ENCODE measurements at regions not wholly inside any gene's neighbourhood (a gene's known extent, or its start where the extent isn't known, plus 50 kb on each side); places are given as distances from the start of the nearest gene placed in this dataset.

DNA sequence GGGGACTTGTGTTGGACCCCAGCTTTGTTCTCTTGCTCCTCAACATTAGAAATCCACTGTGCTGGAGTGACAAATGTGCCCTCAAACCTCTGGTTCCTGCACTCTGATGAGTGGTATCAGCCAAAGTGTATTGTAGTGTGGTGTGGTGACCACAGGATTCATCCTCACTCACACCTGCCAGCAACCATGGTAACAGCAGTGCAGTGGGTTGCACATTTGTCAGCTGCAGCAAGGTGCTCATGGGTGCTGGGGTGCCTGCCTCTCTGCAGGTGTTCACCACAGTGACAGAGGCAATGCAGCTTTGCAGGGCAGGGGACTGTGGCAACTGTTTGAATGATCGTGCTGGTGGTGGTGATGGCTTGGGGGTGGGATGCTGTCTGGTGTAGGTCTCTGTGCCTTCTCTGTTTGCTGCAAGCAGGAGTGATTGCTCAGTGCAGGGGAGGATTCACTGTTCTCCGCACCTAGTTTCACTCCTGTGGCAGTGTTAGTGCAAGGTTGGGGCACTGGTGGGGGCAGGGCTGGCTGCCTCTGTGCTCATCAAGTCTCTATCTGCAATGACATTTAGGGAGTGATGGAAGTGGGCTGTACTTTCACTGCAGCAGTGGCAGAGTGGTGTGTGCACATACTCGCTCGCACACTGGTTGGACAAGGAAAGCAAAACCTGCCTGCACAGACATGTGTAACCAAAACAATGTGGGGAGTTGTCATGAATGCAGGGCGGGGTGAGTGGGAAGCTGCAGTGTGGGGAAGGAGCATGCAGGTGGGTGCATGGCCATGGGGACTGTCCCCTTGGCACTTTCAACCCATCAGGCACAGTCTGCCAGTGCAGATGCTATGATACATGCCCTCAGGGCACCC lies 301.1 kb downstream of the PIK3C3 start:
- intact Hi-C loops (cut with DNase I), result no loop called here
- no peak for ATAC-seq (ENCODE audit: poor library complexity)
- no peak for DNase-seq

DNA sequence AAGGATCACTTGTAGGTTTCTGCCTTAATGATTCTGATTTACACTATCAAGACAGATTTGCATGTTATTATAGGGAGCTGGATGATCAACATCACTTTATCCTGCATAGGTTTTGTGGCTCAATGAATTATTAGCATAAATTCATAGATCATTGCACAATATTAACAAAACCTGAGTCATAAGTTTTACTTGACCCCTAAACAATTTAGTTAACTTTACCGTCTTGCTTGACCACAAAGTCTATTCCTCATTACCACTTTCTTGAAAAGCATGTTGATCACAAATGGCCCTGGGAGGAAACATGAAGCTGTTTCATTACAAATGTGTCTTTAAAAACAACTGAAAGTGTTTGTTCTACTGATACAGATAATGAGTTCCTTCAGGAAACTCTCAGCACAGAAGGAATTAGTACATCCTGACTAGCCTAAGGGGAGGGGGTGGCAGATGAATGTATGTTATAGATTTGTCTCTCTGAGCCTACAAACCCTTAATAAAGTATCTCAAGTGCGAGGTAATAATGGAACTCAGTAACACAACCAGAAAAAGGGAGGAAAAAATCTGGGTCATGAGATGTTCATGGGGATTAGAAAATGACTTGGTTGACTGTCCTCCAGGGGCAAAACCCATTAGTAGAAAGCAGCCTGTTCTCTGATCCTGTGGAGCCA lies 303.4 kb downstream of the PIK3C3 start:
- DNase-seq (no peak), ATAC-seq (ENCODE audit: poor library complexity) (no peak)
- intact Hi-C loops (cut with DNase I), result no loop called here

DNA sequence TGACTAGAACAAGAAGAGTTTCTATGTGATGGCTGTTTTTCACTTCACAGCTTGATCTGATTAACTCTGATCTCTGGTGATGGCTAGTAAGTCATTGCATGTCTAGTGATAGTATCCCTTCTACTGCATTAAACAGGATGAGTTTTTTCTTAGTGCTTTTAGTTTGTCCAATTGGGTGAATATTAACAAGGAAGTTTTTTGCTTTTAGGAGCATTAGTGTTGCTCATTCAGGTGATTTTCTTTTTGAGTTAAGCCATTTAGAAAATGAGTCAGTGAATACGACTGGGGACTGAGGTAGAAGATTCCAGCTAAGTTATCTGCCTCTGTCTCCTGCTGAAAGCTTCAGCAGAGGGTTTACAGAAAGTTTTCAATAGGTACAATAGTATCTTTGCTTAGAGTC lies 306.7 kb downstream of the PIK3C3 start:
- intact Hi-C loops (cut with DNase I), result no loop called here
- no peak for ATAC-seq (ENCODE audit: poor library complexity)
- DNase-seq, result no peak

DNA sequence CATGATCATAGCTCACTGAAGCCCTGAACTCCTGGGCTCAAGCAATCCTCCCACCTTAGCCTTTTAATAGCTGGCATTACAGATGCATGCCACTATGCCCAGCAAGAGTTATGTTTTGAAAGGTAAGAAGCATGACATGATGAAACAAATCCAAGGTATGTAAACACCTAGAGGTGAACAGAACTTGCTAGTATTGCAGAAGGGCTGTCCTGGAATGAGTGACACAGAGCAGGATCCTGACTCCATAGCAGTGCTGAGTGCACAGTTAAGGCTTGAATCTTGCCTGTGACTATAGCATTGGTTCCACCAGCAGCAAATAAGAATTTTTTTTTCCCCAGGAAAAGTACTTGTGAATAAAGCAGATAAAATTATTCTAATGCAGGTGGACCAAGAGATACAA lies 309.5 kb downstream of the PIK3C3 start:
- ATAC-seq (ENCODE audit: poor library complexity) (no peak), DNase-seq (no peak)
- intact Hi-C loops (cut with DNase I), result no loop called here

DNA sequence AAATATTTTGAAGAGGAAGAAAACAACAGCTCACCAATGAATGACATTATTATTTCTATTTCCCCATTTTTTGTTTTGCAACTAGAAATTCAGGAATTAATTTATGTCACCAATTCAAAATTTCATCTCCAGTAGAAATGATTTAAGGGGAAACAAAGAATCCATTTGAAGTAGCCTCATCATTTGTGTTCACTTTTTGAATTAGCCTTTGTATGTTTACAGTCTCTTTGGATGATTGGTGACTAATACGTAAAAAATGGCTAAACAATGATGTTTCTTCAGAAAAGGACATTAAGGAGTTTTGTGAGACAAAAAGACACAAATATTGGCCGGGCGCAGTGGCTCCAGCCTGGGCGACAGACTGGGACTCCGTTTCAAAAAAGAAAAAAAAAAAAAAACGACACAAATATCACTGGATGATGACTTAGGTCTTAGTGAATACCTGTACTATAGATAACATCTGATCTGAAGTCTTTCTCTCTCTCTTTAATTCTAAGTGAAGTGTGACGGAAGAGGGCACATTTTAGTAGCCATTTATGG lies 313.2 kb downstream of the PIK3C3 start:
- intact Hi-C loops (cut with DNase I), result no loop called here
- DNase-seq (no peak), ATAC-seq (ENCODE audit: poor library complexity) (no peak)

DNA sequence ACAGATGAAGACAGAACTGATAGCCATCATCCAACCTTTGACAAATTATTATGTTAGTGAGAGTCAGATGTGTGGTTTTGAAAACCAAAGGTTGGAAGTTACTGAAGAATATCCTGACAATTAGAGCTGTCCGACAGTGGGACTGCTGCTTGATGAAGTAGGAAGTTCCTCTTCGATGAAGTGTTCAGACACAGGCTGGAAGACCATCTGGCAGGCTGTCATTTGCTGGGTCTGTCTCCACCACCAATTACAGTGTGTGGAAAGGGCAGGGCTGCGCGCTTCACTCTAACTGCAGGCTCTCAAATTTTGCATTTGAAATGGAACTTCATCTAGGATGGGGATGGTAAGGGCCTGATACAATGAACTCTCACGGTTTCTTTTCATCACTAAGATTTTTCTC lies 313.8 kb downstream of the PIK3C3 start:
- ATAC-seq (ENCODE audit: poor library complexity), result no peak
- intact Hi-C loops (cut with DNase I), result no loop called here
- DNase-seq, result no peak

DNA sequence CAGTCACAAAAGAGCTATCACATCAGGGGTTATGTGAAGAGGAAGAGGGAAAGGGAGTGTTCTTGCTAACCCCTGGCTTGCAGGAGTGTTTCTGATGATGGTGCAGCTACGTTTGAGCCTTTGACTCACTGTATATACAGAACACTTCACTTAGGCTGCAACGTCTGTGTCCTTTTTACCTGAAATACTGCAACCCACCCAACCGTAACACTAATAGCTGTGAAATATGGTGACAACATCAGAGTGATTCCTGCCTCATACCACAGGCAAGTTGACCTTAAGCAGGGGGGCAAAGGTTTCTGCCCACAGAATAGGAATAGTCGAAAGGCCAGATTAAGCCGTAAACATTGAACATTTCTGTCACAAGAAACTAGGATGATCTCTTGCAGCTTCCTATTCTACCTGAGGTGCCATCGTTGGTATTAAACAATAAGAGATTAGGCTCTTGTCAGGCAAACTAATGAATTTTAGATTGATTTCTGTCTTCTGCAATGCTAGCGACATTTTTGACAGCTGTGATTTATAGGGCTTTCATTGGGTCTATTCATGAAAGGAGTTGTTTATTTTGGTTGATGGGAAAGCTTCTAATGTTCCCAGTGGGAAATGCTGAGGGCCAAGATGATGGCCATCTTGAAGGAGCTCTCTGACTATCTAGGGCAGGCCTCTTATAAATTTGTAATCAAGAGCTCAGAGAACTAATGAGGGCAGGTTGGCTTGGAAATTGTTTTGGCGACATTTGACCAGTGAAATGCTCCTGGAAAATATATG lies 316.8 kb downstream of the PIK3C3 start:
- no peak for DNase-seq
- no peak for ATAC-seq (ENCODE audit: poor library complexity)
- intact Hi-C loops (cut with DNase I), result no loop called here

DNA sequence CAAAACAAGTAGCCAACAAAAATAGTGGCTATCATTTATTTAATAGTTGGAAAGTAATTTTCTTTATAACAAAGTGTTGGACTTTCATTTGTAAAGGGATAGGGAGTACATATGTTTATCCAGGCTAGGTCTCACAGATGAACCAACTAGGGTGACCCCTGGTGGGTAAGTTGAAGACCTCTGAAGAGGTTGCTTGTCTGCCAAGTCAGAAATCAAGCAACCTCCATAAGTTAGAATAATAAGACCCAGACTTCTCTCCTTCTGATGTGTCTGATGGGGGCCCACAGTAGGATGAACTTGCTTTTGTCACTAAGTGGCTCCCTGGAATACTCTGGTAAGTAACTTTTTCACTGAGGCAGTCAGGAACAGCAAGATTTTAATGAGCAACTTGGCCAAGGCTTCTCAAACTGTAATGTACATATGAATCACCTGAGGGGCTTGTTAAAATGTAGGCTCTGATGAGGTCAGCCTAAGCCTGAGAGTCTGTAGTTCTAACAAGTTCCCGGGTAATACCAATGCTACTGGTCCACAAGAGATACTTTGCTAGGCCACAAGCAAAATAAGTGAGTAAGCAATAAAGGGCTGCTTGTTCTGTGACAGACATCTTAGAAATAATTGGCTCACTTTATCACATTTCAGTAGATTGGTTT lies 319.6 kb downstream of the PIK3C3 start:
- DNase-seq (no peak), ATAC-seq (ENCODE audit: poor library complexity) (no peak)
- intact Hi-C loops (cut with DNase I), result no loop called here

DNA sequence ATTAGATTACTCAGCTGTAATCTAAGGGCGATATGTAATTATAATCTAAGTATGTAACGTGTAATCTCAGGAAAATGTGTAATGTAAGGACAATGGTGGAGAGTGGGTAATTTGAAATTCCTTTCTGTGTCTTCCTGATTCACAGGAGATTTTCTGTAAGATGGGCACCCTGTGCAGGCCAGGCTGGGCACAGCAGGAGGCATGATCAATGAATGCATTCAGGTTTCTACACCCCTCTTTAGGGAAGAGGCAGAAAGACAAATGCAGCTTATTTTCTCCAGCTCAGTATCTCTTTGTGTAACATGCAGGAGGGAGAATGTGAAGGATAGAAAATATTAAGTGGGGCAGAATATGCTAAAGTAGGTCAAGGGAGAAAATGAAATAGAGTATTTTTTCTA lies 320.1 kb downstream of the PIK3C3 start:
- intact Hi-C loops (cut with DNase I), result no loop called here
- DNase-seq (no peak), ATAC-seq (ENCODE audit: poor library complexity) (no peak)

DNA sequence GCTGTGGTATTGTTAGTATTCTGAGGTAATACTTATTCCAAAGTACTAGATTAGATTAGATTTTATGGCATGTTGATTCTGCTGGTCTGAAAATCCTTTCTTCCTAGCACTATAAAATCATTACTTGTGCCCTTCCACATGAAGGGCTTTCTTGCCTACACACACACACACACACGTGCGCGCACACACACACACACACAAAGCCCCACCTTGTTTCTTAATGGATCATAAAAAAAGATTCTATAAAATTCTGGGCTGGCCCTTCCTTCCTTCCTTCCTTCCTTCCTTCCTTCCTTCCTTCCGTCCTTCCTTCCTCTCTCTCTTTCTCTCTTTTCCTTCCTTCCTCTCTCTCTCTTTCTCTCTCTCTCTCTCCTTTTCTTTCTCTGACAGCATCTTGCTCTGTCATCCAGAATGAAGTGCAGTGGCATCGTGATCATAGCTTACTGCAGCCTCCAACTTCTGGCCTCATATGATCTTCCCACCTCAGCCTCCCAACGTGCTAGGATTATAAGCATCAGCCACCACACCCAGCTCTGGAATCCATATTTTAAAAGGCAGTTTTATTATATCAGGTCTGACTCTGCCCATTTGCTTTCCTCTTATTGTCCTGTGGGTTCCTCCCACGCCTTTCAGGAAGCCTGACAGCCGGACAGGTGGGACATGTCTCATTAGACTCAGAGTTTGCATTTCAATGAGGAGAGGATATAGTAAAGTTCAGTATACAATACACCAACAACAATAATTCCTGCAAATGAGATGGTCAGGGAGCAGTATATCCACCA lies 321.1 kb downstream of the PIK3C3 start:
- ATAC-seq (ENCODE audit: poor library complexity) (no peak), DNase-seq (no peak)
- intact Hi-C loops (cut with DNase I), result no loop called here

DNA sequence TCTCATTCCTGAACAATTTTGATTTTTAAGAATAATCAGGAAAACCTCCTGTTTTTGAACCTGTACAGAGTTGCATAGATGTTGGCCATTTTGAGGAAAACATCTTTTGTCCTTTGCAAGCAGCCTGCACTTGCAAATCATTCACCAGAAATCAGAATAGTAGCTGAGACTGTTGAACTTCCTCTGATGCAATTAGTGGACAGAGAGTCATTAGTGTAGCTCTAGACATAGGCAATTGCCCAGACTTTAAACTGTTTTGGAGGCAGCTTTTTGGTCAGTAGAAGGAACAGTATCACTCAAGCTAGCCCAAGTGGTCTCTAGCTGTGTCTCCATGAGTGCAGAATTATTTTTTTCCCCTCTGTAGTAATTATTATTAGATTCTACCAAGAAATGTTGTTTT lies 326.1 kb downstream of the PIK3C3 start:
- DNase-seq, result no peak
- intact Hi-C loops (cut with DNase I), result no loop called here
- no peak for ATAC-seq (ENCODE audit: poor library complexity)

DNA sequence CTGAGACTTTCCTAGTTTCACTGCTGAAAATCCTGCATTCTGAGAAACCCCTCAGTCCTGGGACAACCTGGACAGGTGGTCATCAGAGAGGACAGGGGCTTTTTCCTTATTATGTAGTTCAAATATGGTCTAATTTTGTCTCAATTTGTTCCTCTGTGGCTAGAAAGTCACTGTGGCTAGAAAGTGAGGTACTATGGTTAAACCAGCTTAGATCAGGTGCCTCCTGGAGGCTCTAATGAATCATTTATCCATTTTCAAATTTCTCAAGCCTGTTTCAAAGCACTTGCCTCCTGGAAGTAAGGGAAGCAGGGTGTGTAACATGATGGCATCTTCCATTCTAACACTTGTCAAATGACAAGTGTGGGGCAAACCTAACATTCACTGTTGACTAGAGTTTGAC lies 326.8 kb downstream of the PIK3C3 start:
- intact Hi-C loops (cut with DNase I), result no loop called here
- ATAC-seq (ENCODE audit: poor library complexity) (no peak), DNase-seq (no peak)

DNA sequence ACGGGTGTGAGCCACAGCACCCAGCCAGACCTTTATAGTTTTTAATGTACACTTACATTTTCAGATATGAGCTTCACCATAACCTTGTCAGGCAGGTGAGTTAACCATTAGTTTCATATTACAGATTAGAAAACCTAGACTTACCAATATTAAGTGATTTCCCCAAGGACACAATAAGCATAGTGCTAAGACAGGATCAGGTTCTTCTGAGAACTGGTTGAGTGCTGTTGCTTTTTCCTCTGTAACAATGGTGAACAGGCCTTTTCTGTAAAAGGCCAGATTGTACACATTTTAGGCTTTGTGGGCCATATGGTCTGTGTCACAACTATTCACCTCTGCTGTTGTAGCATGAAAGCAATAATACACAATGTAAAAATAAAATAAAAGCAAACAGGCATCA lies 332.0 kb downstream of the PIK3C3 start:
- ATAC-seq (ENCODE audit: poor library complexity), result no peak
- DNase-seq, result no peak
- intact Hi-C loops (cut with DNase I), result no loop called here

DNA sequence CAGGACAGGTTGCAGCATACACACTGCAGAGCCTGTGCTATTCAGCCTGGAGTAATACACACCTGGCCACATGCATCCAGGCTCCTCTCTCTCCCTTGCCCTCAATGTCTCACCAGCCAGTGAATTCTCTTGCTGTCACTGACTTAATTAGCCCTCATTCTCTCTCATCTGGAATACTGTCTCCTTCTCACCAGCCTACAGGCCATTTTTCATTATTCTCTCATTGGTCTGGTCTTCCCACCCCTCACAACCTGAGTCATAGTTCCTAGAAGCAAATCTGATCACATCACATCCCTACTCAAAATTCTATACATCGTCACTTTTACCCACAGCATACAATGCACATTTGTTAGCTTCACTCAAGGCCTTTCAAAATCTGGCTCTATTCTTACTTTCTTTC lies 333.1 kb downstream of the PIK3C3 start:
- DNase-seq (no peak), ATAC-seq (ENCODE audit: poor library complexity) (no peak)
- intact Hi-C loops (cut with DNase I), result no loop called here

DNA sequence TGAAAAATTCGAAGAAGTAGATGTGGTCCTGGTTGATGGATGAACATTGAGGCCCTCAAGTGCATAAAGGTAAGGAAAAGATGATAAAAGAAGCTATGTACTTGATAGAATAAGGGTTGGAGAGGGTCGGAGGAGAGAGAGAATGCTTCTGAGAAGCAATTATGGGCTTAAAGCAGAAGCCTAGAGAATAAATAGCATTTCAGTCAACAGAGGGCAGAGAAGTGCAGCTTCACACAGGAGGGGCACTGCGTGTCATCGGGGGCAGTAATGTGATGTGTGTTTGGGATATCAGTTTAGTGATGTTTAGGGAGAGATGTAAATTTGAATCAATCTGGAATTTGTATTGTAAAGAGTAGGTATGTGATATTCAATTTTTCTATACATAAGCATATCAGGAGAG lies 334.5 kb downstream of the PIK3C3 start:
- intact Hi-C loops (cut with DNase I), result no loop called here
- DNase-seq (no peak), ATAC-seq (ENCODE audit: poor library complexity) (no peak)

DNA sequence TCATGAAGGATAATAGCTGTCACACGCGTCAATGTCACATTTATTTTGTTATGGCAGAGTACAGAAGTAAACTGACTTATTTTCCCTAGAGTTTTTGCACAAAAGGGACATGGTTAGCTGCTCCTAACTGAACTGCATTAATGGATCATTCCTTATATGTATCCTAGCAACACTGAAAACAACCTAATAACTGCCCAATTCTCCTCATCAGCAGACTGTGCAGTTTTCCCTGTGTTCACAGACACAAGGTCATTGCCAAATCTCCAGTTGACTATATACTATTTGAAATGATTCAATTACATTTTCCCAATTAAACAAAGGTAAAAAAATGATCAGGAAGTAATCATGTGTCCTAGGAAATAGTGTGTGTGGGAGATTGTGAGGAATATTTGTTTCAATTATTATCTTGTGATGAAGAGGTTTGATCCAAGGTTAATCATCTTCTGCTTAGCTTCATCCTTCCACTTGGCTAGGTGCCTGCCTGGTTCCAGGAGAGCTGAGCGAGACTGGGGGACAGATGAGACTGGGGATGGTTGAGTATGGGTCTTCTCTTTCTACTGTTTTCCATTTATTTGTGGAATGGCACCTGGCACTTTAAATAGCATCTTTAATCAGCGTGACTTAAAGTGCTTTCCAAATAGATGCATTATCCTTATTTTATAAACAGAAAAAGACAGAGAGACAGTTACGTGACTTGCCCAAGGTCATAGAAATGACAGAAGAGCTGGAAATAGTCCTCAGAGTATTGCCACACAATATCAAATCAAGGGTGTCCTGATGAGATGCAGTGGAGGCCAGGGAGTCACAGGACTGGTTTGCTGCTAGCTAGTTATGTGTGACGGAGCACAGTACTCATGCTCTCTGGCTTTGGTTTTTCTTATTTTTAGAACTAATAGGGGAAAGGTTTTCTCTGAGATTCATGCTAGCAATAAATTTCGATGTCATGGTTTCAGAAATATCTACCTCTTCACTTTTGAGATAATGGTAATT lies 335.6 kb downstream of the PIK3C3 start:
- ATAC-seq (ENCODE audit: poor library complexity) (peak; percentile 98), DNase-seq (no peak)
- intact Hi-C loops (cut with DNase I), result no loop called here

DNA sequence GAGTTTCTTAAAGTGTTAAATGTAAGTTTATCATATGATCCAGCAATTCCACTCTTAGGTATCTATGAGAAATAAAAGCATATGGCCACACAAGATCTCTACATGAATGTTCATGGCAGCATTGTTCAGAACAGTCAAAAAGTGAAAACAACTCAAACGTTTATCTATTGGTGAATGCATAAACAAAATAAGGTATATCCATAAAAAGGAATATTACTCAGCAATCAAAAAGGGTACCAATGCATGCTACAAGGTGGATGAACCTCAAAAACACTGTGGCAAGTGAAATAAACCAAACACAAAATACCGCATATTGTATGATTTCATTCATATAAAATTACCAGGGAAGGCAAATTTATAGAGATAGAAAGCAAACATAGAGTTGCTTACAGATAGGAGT lies 337.6 kb downstream of the PIK3C3 start:
- DNase-seq (no peak), ATAC-seq (ENCODE audit: poor library complexity) (no peak)
- intact Hi-C loops (cut with DNase I), result no loop called here
